ENCODE measurements at regions not wholly inside any gene's neighbourhood (a gene's known extent, or its start where the extent isn't known, plus 50 kb on each side); places are given as distances from the start of the nearest gene placed in this dataset.

DNA sequence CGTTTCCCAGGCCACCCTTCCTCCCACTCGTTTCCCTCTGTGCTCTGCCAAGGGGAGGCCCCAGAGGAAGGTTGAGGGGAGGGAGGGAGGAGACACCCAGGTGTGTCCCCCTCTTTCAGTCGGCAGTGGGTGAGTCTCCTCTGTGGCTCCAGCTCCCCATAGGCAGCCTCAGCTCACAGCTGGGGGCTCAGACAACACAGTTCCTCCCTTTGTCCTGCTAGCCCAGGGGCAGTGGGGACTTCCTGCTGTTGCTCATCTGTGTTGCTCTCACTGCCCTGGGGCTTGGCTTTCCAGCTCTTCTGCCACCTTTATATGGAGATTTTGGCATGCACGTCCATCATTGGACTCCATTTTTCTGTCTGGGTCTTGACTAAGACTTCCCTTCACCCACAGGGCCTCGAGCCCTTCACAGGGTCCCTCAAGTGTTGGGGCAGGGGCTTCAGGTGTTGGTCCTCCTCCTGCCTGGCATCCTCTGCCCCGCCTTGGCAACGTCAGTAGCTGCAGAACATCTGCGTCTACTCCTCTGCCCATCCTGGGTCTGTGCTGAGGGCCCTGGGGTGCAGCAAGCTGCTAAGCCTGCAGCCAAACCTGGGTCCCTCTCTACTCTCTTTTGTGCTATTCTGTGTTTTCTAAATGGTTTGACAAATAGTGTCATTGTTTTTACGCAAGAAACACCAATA lies 190.6 kb upstream of the PMEPA1 start:
- H3K9me3 ChIP-seq (ENCODE audit: control insufficient read depth in 1 of 2, insufficient read depth in 1 of 2, low read depth in 1 of 2, low read length in 2 of 2) = no peaks in the 10 kb centered on the region
- H3K27ac ChIP-seq (ENCODE audit: low read depth, low read length) = no peak overlapping the region
- ChIA-PET POLR2A (interaction anchor here (0.7 kb wide), 1 partner anchor 203 kb away, joined by 5 read pairs; no protein-coding TSS in a partner anchor), CTCF (no interaction called here), RAD21 (ENCODE audit: low non-redundant PET in 1 of 2, low total read pairs in 2 of 2, uncharacterized antibody in 2 of 2, unreplicated experiment in 2 of 2) (no interaction called here)
- H3K4me3 ChIP-seq (replicated peaks in 1 of 2; ENCODE audit: low read depth in 1 of 2, low read length in 2 of 2) = no peak overlapping the region
- no peaks in the 10 kb centered on the region for H3K79me2 ChIP-seq (ENCODE audit: insufficient read depth, low read length)
- no peak overlapping the region for H2AFZ ChIP-seq (ENCODE audit: low read depth, low read length, poor library complexity, severe bottlenecking)
- H3K9ac ChIP-seq (ENCODE audit: low read length) = no peak overlapping the region
- H3K9me2 ChIP-seq (ENCODE audit: insufficient read depth) = no peaks in the 10 kb centered on the region
- DNase-seq (ENCODE audit: low read depth, low spot score) = no peak
- no peak for TF ChIP-seq SRF (IDR thresholded peaks at IDR 0.05; ENCODE audit: low read depth)
- TF ChIP-seq ATF3 (IDR thresholded peaks at IDR 0.05) = no peak
- TF ChIP-seq RAD21 (IDR thresholded peaks at IDR 0.05; ENCODE audit: low read depth) = no peak
- no peak for TF ChIP-seq SIN3A (IDR thresholded peaks at IDR 0.05; ENCODE audit: low read depth)
- TF ChIP-seq CBX3 (IDR thresholded peaks at IDR 0.05; ENCODE audit: low read depth) = no peak
- TF ChIP-seq REST (IDR thresholded peaks at IDR 0.05; ENCODE audit: low read depth) = no peak
- intact Hi-C loops (cut with micrococcal nuclease) = no loop called here
- H3K4me1 ChIP-seq (ENCODE audit: control insufficient read depth in 1 of 2, insufficient read depth in 2 of 2, low read length in 2 of 2) = no peaks in the 10 kb centered on the region
- H3K4me2 ChIP-seq (ENCODE audit: low read length) = no peak overlapping the region
- BruUV-seq (replicated peaks) = no TSS peak
- peaks cover 37% of the 10 kb centered on the region for H3K27me3 ChIP-seq (ENCODE audit: insufficient read depth, low read length)
- no peak for ATAC-seq
- no peaks in the 10 kb centered on the region for H4K20me1 ChIP-seq (ENCODE audit: insufficient read depth)
- no peaks in the 10 kb centered on the region for H3K36me3 ChIP-seq (ENCODE audit: control insufficient read depth in 1 of 2, insufficient read depth in 2 of 2, low read length in 2 of 2)

All from HCT116 (cell line).